ENCODE measurements at regions not wholly inside any gene's neighbourhood (a gene's known extent, or its start where the extent isn't known, plus 50 kb on each side); places are given as distances from the start of the nearest gene placed in this dataset.
A peak's percentile ranks its signal among the peaks of the same experiment; 100 is the strongest.

DNA sequence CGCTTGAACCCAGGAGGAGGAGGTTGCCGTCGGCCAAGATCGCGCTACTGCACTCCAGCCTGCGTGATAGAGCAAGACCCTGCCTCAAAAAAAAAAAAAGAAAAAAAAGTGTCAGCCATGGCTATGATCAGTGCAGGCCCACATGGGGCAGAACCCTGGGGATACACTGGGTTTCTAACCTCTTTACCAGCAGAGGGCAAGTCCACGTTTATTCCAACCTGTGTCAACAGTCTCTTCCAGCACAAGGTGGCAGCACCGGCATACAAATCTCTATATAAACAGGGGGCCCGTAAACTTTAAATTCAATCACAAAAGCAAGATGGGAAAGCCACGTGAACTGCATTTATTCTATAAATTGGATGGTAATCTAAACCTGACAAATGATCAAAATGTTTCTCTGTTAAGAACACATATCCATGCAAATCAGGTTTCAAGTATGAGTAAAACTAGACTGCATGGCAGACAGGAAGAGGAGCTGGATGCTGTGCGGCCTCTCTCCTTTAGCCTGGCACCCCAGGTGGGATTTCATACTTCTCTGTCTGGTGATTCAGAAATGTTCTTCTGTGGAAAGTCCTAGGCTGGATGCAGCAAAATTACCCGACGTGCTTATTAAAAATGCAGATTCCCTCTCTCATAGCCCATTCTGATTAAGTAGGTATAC is 60.0 kb upstream of the STEAP1B start:
- DNase-seq, result peak; percentile 79

DNA sequence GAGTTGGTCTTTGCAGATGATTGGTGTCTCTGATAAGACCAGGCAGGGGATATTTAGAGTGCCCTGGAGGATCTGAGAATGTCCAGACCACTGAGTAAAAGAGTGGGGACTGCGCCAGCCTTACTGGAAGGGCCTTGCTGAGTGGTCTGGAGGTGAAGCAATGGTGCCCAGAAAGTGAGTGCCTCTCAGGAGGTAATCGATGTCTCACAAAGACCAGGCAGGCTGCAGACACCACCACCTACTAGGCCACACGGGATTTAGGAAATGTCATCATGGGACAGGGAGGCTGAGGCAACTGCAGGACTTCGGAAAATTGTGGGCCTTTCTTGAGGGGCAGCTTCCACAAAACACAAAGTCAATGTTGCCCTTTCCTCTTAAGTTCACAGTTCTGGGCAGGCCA is 57.2 kb upstream of the STEAP1B start:
- no peak for DNase-seq

- no peak for DNase-seq
Measured at GRCh38 chr7:22555476-22555875, 55.5 kb upstream of the STEAP1B start.

DNA sequence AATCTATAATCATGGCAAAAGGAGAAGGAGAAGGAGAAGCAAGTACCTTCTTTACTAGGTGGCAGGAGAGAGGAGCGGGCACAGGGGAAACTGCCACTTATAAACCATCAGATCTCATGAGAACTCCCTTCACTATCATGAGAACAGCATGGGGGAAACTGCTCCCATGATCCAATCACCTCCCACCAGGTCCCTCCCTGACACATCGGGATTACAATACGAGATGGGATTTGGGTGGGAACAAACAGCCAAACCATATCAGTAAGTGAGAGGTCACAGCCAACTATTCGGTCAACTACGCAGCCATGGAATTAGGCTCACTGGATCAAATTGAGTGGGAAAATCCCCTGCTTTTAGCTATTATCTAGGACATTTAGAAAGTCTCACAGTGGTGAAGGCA is 54.2 kb upstream of the STEAP1B start:
- DNase-seq, result no peak

GRCh38 chr7:22551768-22552513 is 52.0 kb upstream of the STEAP1B start:
- no peak for DNase-seq

DNA sequence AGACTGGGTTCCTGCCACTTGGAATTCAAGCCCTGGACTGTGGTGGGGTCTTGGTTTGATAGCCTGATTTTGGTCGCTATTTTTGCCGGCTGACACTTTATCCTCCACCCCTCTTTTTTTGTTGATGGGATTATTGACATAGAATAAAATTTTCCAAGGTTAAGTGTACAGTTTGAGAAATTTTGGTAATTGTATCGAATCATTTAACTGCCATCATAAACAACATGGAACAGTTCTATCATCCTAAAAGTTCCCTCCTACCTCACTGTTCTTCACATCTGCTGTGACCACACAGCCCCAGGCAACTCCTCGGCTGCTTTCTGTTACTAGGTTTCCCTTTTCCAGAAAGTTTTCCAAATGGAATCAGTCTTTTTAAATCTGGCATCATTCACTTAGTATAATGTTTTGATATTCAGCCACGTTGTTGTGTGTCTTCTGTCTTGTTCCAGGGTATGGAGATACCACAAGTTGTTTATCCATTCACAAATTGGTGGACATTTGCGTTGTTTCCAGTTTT is 50.6 kb upstream of the STEAP1B start:
- DNase-seq, result no peak

GRCh38 chr7:22549667-22550513 is 49.9 kb upstream of the STEAP1B start:
- peak; percentile 9 for DNase-seq

All from NCI-H2171 treated with DMSO at 0.1 percent for 48 hours (cell line).